ENCODE measurements at regions not wholly inside any gene's neighbourhood (a gene's known extent, or its start where the extent isn't known, plus 50 kb on each side); places are given as distances from the start of the nearest gene placed in this dataset.

DNA sequence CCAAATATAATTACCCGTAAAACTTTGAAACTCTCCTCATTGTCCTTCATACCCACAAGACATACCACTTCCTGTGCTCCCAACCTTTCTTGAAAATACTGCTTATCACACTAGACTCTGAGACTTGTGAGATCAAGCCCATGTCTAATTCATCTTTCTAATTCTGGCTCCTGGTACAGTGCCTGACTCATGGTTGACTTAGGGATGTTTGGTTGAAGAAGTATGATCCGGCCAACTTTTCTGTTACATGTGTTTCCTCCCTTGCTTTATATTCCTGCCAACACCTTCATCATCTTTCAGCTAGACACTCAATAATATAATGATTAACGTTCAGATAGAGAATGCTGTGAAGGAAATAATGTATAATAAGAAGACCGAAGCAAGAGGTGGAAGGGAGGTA, 58.2 kb downstream of the MEX3B start:
- H3K4me1 ChIP-seq (ENCODE audit: control insufficient read depth, insufficient read depth, low read length) = no peaks in the 10 kb centered on the region
- no peaks in the 10 kb centered on the region for H3K9me3 ChIP-seq (replicated peaks; ENCODE audit: low read length)
- H3K36me3 ChIP-seq (ENCODE audit: insufficient read depth, low read length) = no peaks in the 10 kb centered on the region

DNA sequence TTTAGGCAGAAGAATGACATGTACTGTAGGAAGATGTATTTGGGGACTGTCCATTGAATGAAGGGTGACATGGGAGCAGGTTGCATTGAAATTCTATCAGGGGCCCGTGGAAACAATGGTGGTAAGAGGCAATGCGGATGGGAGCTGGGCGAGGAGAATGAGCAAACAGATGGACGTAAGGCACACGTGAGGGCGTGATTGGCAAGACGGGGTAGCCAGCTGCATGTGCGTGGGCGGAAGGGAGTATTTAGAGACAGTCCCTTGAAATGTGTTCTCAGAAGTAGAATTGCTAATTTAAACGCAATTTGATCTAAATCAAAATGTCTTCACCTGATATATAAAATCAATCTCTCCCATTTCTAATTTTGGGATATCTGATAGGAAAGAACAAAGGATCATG, 62.3 kb downstream of the MEX3B start:
- no peaks in the 10 kb centered on the region for H3K4me1 ChIP-seq (ENCODE audit: control insufficient read depth, insufficient read depth, low read length)
- no peak overlapping the region for H3K9ac ChIP-seq (ENCODE audit: low read depth, low read length)
- H3K4me3 ChIP-seq (ENCODE audit: low read length) = no peak overlapping the region
- H3K27me3 ChIP-seq (ENCODE audit: control insufficient read depth, insufficient read depth, low read length) = no peaks in the 10 kb centered on the region
- no peaks in the 10 kb centered on the region for H3K9me3 ChIP-seq (replicated peaks; ENCODE audit: low read length)
- no peaks in the 10 kb centered on the region for H3K36me3 ChIP-seq (ENCODE audit: insufficient read depth, low read length)
- H3K4me2 ChIP-seq (ENCODE audit: low read length) = no peak overlapping the region

More for the DNA sequence above, 58.2 kb downstream of the MEX3B start:
- Histone ChIP-seq H3K4me3 (ENCODE audit: low read length) (no peak overlapping the region), H3K27me3 (ENCODE audit: control insufficient read depth, insufficient read depth, low read length) (no peaks in the 10 kb centered on the region), H3K9ac (ENCODE audit: low read depth, low read length) (no peak overlapping the region), H3K4me2 (ENCODE audit: low read length) (no peak overlapping the region)

DNA sequence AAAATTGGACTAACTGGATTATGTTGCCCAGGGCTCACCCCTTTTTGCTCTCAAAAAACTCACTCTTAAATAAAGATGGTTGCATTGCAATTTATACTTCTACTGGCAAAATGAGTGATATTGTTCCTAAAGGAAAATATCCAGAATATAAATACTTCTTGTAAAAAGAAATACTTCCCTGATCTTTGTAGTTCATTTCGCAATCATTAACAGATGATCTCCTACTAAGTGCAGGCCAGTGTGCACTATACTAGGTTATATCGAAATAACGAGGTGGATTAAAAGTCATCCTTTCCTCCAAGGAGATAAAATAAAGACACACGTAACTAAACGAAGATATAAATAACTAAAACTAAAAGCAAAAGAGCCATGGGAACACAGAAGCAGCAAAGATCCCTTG, 63.0 kb downstream of the MEX3B start:
- no peaks in the 10 kb centered on the region for H3K36me3 ChIP-seq (ENCODE audit: insufficient read depth, low read length)
- H3K9me3 ChIP-seq (replicated peaks; ENCODE audit: low read length) = no peaks in the 10 kb centered on the region
- H3K4me3 ChIP-seq (ENCODE audit: low read length) = no peak overlapping the region
- no peaks in the 10 kb centered on the region for H3K27me3 ChIP-seq (ENCODE audit: control insufficient read depth, insufficient read depth, low read length)
- no peak overlapping the region for H3K4me2 ChIP-seq (ENCODE audit: low read length)
- H3K9ac ChIP-seq (ENCODE audit: low read depth, low read length) = no peak overlapping the region
- no peaks in the 10 kb centered on the region for H3K4me1 ChIP-seq (ENCODE audit: control insufficient read depth, insufficient read depth, low read length)

DNA sequence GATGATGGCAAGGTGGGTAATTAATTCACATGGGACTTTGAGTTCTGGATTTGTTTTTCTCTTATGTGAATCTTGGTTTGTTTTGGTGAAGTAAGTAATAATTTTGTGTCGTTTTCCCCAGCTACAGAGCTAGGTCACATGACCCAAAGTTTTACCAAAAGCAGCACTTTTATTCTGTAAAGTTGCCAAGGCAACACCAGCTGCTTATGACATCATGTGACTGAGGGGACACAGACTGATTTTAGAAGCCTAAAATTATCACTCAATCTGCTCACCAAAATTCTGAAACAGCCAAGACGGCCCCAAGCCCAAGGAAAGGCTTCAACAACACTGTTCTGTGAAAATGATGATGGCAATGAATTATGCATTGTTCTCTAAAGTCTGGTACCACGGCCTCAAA, 63.9 kb downstream of the MEX3B start:
- no peak overlapping the region for H3K4me2 ChIP-seq (ENCODE audit: low read length)
- H3K36me3 ChIP-seq (ENCODE audit: insufficient read depth, low read length) = no peaks in the 10 kb centered on the region
- H3K27me3 ChIP-seq (ENCODE audit: control insufficient read depth, insufficient read depth, low read length) = no peaks in the 10 kb centered on the region
- H3K9ac ChIP-seq (ENCODE audit: low read depth, low read length) = no peak overlapping the region
- no peaks in the 10 kb centered on the region for H3K9me3 ChIP-seq (replicated peaks; ENCODE audit: low read length)
- no peak overlapping the region for H3K4me3 ChIP-seq (ENCODE audit: low read length)
- no peaks in the 10 kb centered on the region for H3K4me1 ChIP-seq (ENCODE audit: control insufficient read depth, insufficient read depth, low read length)

DNA sequence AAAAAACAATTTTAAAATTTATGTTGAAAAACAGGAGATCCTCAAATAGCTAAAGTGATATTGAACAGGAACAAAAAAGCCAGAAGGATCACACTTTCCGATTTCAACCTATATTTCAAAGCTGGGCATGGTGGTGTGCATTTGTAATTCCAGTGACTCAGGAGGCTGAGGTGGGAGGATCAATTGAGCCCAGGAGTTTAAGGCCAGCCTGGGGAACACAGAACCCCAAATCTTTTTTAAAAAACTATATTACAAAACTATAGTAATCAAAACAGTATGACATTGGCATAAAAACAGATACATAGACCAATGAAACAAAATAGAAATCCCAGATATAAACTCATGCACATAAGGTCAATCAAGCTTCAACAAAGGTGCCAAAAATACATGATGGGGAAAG, 68.4 kb downstream of the MEX3B start:
- Histone ChIP-seq H3K9ac (ENCODE audit: low read depth, low read length) (no peak overlapping the region), H3K9me3 (replicated peaks; ENCODE audit: low read length) (no peaks in the 10 kb centered on the region), H3K27me3 (ENCODE audit: control insufficient read depth, insufficient read depth, low read length) (peaks cover 7% of the 10 kb centered on the region), H3K4me1 (ENCODE audit: control insufficient read depth, insufficient read depth, low read length) (no peaks in the 10 kb centered on the region), H3K4me3 (ENCODE audit: low read length) (no peak overlapping the region), H3K36me3 (ENCODE audit: insufficient read depth, low read length) (no peaks in the 10 kb centered on the region), H3K4me2 (ENCODE audit: low read length) (no peak overlapping the region)

DNA sequence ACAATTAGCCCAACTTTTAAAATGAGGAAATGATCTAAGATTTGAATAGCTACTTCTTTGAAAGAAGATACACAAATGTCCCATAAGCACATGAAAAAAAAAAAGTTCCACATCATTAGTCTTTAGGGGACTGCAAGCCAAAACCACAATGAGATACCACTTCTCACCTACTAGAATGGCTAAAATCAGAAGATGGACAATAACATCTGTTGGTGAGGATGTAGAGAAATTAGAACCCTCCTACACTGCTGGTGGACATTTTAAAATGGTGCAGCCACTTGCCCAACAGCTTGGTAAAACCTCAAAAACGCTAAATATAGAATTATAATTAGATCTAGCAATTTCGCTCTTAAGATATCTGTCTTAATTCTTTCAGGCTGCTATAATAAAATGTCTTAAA, 77.1 kb downstream of the MEX3B start:
- Histone ChIP-seq H3K36me3 (ENCODE audit: insufficient read depth, low read length) (no peaks in the 10 kb centered on the region), H3K9ac (ENCODE audit: low read depth, low read length) (no peak overlapping the region), H3K4me2 (ENCODE audit: low read length) (no peak overlapping the region), H3K27me3 (ENCODE audit: control insufficient read depth, insufficient read depth, low read length) (peaks cover 7% of the 10 kb centered on the region), H3K4me3 (ENCODE audit: low read length) (no peak overlapping the region), H3K4me1 (ENCODE audit: control insufficient read depth, insufficient read depth, low read length) (no peaks in the 10 kb centered on the region), H3K9me3 (replicated peaks; ENCODE audit: low read length) (no peaks in the 10 kb centered on the region)

DNA sequence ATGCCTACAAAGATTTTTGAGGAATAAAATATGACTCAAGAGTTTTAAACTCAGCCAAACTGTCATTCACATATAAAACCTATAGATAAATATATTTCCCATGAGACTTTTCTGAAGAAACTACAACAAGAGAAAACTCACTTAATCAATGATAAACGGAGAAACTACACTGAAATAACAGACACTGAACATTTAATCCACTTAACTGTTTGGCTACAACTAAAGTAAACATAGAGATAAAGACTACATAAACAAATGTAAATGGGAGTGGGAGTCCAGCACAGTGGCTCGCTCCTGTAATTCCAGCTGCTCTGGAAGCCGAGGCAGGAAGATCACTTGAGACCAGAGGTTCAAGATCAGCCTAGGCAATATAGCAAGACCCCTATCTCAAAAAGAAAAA, 79.2 kb downstream of the MEX3B start:
- Histone ChIP-seq H3K27me3 (ENCODE audit: control insufficient read depth, insufficient read depth, low read length) (peaks cover under 1% of the 10 kb centered on the region), H3K36me3 (ENCODE audit: insufficient read depth, low read length) (no peaks in the 10 kb centered on the region), H3K9me3 (replicated peaks; ENCODE audit: low read length) (no peaks in the 10 kb centered on the region), H3K4me3 (ENCODE audit: low read length) (no peak overlapping the region), H3K9ac (ENCODE audit: low read depth, low read length) (no peak overlapping the region), H3K4me1 (ENCODE audit: control insufficient read depth, insufficient read depth, low read length) (no peaks in the 10 kb centered on the region), H3K4me2 (ENCODE audit: low read length) (no peak overlapping the region)

DNA sequence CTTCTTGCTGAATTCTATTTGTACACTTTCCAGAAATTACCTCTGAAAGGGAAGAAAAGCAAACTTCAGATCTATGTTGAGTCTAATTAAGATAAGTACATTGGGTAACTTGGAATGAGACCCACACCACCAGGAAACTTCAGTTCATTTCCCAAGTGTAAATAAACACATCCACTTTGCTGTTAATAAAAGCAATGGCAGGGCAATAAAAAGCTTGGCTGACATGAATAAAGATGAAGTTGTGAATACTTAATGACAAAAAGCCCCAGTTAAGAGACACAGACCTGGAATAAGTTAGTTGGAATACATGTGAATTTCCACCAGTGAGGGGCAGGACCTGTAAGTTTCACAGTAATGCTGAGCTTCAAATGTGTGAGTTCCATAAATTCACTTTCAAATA, 83.3 kb downstream of the MEX3B start:
- H3K4me1 ChIP-seq (ENCODE audit: control insufficient read depth, insufficient read depth, low read length) = no peaks in the 10 kb centered on the region

DNA sequence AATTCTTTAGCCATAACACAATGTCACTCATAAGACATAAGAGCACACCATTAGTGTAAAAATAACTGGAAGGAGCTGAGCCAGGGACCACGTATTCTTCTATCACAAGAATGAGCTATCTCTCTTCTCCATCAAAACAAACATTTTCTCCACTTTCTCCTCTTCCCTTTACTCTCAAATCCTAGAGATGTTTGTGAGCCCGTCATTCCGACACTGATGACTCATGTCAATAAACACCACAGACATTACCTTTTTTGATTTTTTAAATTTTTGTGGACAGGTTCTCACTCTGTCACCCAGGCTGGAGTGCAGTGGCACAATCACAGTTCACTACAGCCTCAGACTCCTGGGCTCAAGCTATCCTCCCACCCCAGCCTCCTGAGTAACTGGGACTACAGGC, 86.6 kb downstream of the MEX3B start:
- H3K4me2 ChIP-seq (ENCODE audit: low read length) = no peak overlapping the region
- no peak overlapping the region for H3K9ac ChIP-seq (ENCODE audit: low read depth, low read length)
- no peaks in the 10 kb centered on the region for H3K36me3 ChIP-seq (ENCODE audit: insufficient read depth, low read length)
- H3K4me3 ChIP-seq (ENCODE audit: low read length) = no peak overlapping the region
- peaks cover 5% of the 10 kb centered on the region for H3K27me3 ChIP-seq (ENCODE audit: control insufficient read depth, insufficient read depth, low read length)
- H3K9me3 ChIP-seq (replicated peaks; ENCODE audit: low read length) = no peaks in the 10 kb centered on the region
- peaks cover 4% of the 10 kb centered on the region for H3K4me1 ChIP-seq (ENCODE audit: control insufficient read depth, insufficient read depth, low read length)

More for the DNA sequence above, 83.3 kb downstream of the MEX3B start:
- no peak overlapping the region for H3K4me2 ChIP-seq (ENCODE audit: low read length)
- no peaks in the 10 kb centered on the region for H3K9me3 ChIP-seq (replicated peaks; ENCODE audit: low read length)
- peaks cover 5% of the 10 kb centered on the region for H3K27me3 ChIP-seq (ENCODE audit: control insufficient read depth, insufficient read depth, low read length)
- H3K36me3 ChIP-seq (ENCODE audit: insufficient read depth, low read length) = no peaks in the 10 kb centered on the region
- H3K9ac ChIP-seq (ENCODE audit: low read depth, low read length) = no peak overlapping the region
- H3K4me3 ChIP-seq (ENCODE audit: low read length) = no peak overlapping the region

DNA sequence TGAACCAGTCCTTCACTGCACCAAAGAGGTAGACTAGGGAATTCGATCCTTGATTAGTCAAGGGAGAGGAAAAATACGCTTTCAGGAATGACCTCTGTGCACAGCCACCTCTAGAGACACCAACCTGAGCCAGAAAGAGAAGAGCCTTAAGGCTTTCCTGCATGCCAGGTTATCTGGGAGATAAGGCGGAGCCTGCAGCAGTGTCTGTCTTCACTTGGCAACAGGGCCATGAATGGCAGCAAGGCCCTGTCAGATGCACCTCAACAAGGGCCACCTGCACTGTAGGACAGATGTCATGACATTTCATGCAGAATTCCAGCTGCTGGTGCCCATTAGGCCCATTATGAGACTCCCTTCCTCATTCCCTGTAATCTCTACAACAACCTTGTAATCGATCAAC, 88.1 kb downstream of the MEX3B start:
- H3K27me3 ChIP-seq (ENCODE audit: control insufficient read depth, insufficient read depth, low read length) = peaks cover 5% of the 10 kb centered on the region
- no peak overlapping the region for H3K9ac ChIP-seq (ENCODE audit: low read depth, low read length)
- peaks cover 4% of the 10 kb centered on the region for H3K4me1 ChIP-seq (ENCODE audit: control insufficient read depth, insufficient read depth, low read length)
- H3K4me2 ChIP-seq (ENCODE audit: low read length) = no peak overlapping the region
- H3K9me3 ChIP-seq (replicated peaks; ENCODE audit: low read length) = no peaks in the 10 kb centered on the region
- H3K36me3 ChIP-seq (ENCODE audit: insufficient read depth, low read length) = no peaks in the 10 kb centered on the region
- no peak overlapping the region for H3K4me3 ChIP-seq (ENCODE audit: low read length)

DNA sequence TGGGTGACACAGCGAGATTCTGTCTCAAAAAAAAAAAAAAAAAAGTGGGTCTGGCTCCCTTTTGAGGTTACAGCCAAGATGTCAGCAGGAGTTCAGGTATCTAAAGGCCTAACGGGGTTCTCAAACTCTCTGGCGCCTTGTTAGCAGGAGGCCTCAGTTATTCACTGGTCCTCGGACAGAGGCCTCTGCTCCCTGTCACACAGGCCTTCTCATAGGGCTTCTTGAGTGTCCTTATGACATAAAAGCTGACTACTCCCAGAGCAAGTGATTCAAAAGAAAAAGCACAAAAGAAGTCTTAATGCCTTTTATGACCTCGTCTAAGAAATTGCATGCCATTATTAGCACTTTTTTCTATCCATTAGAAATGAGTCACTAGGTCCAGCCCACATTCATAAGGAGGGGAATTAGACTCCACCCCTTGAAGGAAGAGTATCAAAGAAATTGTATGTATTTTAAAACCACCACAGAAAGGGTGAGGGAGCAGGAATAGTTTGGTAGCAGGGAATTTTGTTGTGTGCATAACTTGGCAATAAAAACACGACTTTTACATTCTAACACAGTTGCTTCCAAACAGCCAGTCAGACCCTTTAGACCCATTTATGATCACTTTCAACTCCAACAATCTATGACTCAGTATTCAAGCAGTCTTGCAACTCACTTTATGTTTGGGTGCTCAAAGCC, 90.3 kb downstream of the MEX3B start:
- Histone ChIP-seq H3K36me3 (ENCODE audit: insufficient read depth, low read length) (no peaks in the 10 kb centered on the region), H3K9ac (ENCODE audit: low read depth, low read length) (no peak overlapping the region), H3K4me2 (ENCODE audit: low read length) (no peak overlapping the region), H3K27me3 (ENCODE audit: control insufficient read depth, insufficient read depth, low read length) (no peaks in the 10 kb centered on the region), H3K4me3 (ENCODE audit: low read length) (no peak overlapping the region), H3K4me1 (ENCODE audit: control insufficient read depth, insufficient read depth, low read length) (peaks cover 12% of the 10 kb centered on the region), H3K9me3 (replicated peaks; ENCODE audit: low read length) (no peaks in the 10 kb centered on the region)

DNA sequence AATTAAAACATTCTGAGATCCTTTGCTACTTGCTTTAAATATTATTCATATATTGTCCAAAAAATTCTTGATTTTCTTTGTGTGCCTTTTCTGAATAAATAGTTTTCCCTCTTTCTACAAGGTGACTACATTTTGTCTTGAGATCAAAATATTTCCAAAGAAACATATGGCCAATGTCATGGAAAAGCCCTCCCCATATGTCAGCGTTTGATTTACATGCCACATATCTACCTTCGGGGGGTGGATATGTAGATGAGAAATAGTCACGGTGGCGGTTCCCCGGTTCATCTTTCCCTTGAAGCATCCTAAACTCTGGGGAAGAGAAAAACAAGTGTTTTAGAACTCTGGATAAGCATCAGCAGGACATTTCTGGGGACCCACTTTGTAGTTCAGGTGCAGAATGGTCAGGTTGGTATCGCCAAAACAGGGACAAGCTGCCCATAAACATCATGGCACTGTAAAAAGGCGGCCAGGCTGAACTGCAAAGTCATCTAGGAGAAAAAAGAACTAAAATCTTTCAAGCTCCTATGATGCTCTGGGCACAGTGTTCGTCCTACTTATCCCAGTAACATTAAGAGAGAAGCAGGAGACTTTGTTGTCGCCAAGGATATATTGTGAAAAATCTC, 91.5 kb downstream of the MEX3B start:
- Histone ChIP-seq H3K4me2 (ENCODE audit: low read length) (no peak overlapping the region), H3K4me1 (ENCODE audit: control insufficient read depth, insufficient read depth, low read length) (peaks cover 13% of the 10 kb centered on the region), H3K9me3 (replicated peaks; ENCODE audit: low read length) (no peaks in the 10 kb centered on the region), H3K36me3 (ENCODE audit: insufficient read depth, low read length) (no peaks in the 10 kb centered on the region), H3K27me3 (ENCODE audit: control insufficient read depth, insufficient read depth, low read length) (no peaks in the 10 kb centered on the region), H3K4me3 (ENCODE audit: low read length) (no peak overlapping the region), H3K9ac (ENCODE audit: low read depth, low read length) (no peak overlapping the region)

Measured in skeletal muscle satellite cell (primary cell).